Breast epithelium (tissue), 4 donors: ENCODE measurements at regions not wholly inside any gene's neighbourhood (a gene's known extent, or its start where the extent isn't known, plus 50 kb on each side); places are given as distances from the start of the nearest gene placed in this dataset.

ENCODE experiments used
- DNase-seq, 2 donors: peaks; one replicate each; pipeline ENCODE4 v3.0.0-alpha.2; 2019; ENCODE audit warnings: low spot score in 2 of 2
- H3K27ac ChIP-seq, 2 donors: fragments of 200-600 bp; sonication (generic) in 1 of 2; one replicate each; pipeline ENCODE4 v1.5.1; 2016 to 2019; ENCODE audit warnings: mild to moderate bottlenecking in 1 of 2
- H3K27me3 ChIP-seq, 2 donors: fragments of 200-600 bp; sonication (generic) in 1 of 2; one replicate each; pipeline versions ENCODE4 v1.5.1 to v1.6.0; 2017 to 2019; ENCODE audit warnings: control low read depth in 1 of 2, mild to moderate bottlenecking in 1 of 2
- H3K36me3 ChIP-seq: fragments of 200-600 bp; one replicate; pipeline ENCODE4 v1.5.1; 2019
- H3K4me1 ChIP-seq, 2 donors: fragments of 200-600 bp; sonication (generic); one replicate each; pipeline ENCODE4 v1.5.1; 2016 to 2019; ENCODE audit warnings: control low read depth in 1 of 2
- H3K4me3 ChIP-seq, 3 donors: fragments of 200-600 bp; sonication (generic); 1 replicate in 2 of 3; 2 replicates in 1 of 3; pipeline ENCODE4 v1.5.1; 2016 to 2019; ENCODE audit warnings: mild to moderate bottlenecking in 3 of 3, moderate library complexity in 2 of 3
- H3K9me3 ChIP-seq, 2 donors: fragments of 200-600 bp; sonication (generic) in 1 of 2; one replicate each; pipeline ENCODE4 v1.5.1; 2016 to 2019; ENCODE audit warnings: control low read depth in 1 of 2
- POLR2A ChIP-seq: fragments of 450-650 bp; IDR thresholded peaks from one replicate; pipeline ENCODE4 v1.6.1; 2016; ENCODE audit warnings: antibody characterized with exemption, mild to moderate bottlenecking, moderate library complexity
- POLR2AphosphoS5 ChIP-seq, 3 donors: sonication (generic); formaldehyde crosslinking; IDR thresholded peaks; one replicate each; pipeline ENCODE4 v1.6.1; 2017; ENCODE audit warnings: antibody characterized with exemption in 3 of 3
- intact Hi-C: fragments of 100-400 bp; cut with DNase I; formaldehyde crosslinking; loops from one replicate; pipeline ENCODE4 v1.15.1; 2023; ENCODE audit warnings: low total_unique reads
- TF ChIP-seq, protein P1 (sequence below), 3 donors: fragments of 450-650 bp; IDR thresholded peaks; one replicate each; pipeline ENCODE4 v1.5.1; 2016 to 2017; ENCODE audit warnings: antibody characterized with exemption in 3 of 3, mild to moderate bottlenecking in 3 of 3, moderate library complexity in 3 of 3

DNA sequence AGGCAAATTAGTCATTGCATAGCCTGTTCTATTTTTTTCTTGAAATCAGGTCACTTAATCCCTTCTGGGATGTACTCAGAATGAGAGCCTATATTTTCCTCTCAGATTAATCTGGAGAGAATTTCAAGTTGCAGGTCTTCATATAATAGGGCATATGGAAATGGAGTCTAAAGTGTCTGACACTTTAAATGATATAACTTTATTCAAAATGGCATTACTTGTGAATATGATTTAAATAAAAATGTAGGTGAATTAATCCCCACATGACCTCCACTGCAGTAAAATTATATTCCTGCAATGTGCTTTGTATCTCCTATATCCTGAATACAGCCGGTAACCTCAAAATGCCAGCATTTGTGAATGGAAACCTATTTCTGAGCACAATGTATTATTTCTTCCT lies 172.5 kb upstream of the BTBD3 start:
- no peak overlapping the region for H3K27ac ChIP-seq
- H3K4me3 ChIP-seq = no peak overlapping the region
- no peaks in the 10 kb centered on the region for H3K9me3 ChIP-seq
- intact Hi-C loops = no loop called here
- no peaks in the 10 kb centered on the region for H3K4me1 ChIP-seq
- no peaks in the 10 kb centered on the region for H3K27me3 ChIP-seq
- TF ChIP-seq, protein P1, sequence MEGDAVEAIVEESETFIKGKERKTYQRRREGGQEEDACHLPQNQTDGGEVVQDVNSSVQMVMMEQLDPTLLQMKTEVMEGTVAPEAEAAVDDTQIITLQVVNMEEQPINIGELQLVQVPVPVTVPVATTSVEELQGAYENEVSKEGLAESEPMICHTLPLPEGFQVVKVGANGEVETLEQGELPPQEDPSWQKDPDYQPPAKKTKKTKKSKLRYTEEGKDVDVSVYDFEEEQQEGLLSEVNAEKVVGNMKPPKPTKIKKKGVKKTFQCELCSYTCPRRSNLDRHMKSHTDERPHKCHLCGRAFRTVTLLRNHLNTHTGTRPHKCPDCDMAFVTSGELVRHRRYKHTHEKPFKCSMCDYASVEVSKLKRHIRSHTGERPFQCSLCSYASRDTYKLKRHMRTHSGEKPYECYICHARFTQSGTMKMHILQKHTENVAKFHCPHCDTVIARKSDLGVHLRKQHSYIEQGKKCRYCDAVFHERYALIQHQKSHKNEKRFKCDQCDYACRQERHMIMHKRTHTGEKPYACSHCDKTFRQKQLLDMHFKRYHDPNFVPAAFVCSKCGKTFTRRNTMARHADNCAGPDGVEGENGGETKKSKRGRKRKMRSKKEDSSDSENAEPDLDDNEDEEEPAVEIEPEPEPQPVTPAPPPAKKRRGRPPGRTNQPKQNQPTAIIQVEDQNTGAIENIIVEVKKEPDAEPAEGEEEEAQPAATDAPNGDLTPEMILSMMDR (IDR thresholded peaks at IDR 0.05) = no peak
- H3K36me3 ChIP-seq = no peaks in the 10 kb centered on the region
- DNase-seq = no peak

DNA sequence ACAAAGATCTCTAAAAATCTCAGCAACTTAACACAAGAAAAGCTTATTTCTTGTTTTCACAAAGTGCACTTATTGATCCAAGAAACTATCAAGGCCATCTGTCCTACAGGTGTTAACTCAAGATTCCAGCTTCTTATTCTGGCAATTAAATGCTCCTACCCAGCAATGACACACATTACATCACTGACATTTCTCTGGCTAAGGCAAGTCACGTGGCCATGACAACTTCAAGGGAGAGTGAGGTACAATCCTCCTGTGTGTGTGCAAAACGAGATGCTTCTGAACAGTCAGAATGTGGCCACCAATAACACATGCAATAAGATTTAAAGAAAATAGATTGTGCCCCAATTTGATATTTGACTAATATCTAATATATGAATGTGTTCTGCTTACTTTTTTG lies 169.3 kb upstream of the BTBD3 start:
- no peaks in the 10 kb centered on the region for H3K4me1 ChIP-seq
- no peaks in the 10 kb centered on the region for H3K36me3 ChIP-seq
- no peak overlapping the region for H3K4me3 ChIP-seq
- TF ChIP-seq POLR2A (no peak), POLR2AphosphoS5 (IDR thresholded peaks at IDR 0.05) (no peak)
- TF ChIP-seq, protein P1 (IDR thresholded peaks at IDR 0.05) = no peak
- no peaks in the 10 kb centered on the region for H3K27me3 ChIP-seq
- no peak overlapping the region for H3K27ac ChIP-seq
- H3K9me3 ChIP-seq = no peaks in the 10 kb centered on the region
- intact Hi-C loops = no loop called here
- DNase-seq = no peak

DNA sequence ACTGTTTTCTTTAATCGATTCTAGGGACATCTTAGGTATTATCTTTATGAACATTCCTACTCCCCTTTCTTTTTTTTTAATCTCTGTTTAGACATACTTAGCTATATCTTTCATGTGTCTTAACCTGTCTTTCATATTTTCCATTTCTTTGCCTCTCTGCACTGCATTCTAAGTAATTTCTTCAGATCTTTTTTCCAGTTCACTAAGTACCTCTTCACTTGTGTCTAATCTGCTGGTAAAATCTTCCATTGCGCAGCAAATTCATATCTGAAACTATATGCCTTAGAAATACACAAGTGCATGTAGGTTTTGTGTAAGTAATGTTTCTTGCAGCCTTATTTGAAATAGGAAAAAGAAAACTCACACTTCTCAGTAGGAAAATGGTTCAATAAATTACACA lies 165.4 kb upstream of the BTBD3 start:
- Histone ChIP-seq H3K4me1 (no peaks in the 10 kb centered on the region), H3K9me3 (no peaks in the 10 kb centered on the region), H3K27me3 (no peaks in the 10 kb centered on the region), H3K36me3 (no peaks in the 10 kb centered on the region), H3K4me3 (no peak overlapping the region), H3K27ac (no peak overlapping the region)
- no peak for TF ChIP-seq POLR2AphosphoS5 (IDR thresholded peaks at IDR 0.05)
- TF ChIP-seq, protein P1 (IDR thresholded peaks at IDR 0.05) = no peak
- no peak for TF ChIP-seq POLR2A
- DNase-seq = no peak
- intact Hi-C loops = no loop called here

DNA sequence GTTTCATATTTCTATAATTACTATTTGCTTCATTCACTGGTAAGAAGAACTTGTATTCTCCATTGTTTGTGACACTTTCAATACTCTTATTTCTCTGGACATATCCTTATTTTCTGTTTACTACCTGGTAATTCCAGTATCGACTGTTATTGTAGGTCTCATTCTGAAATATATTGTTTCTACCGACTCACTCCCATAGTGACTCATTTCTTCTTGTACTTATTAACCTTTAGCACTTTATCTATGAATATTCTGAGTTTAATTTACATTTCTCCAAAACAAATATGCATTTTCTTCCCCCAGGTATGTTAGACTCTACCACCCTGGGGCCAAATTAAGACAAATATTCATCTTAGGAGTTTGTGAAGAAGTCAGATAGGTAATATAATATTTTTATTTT lies 164.5 kb upstream of the BTBD3 start:
- intact Hi-C loops = no loop called here
- H3K27me3 ChIP-seq = no peaks in the 10 kb centered on the region
- H3K27ac ChIP-seq = no peak overlapping the region
- TF ChIP-seq, protein P1 (IDR thresholded peaks at IDR 0.05) = no peak
- TF ChIP-seq POLR2A = no peak
- no peak for TF ChIP-seq POLR2AphosphoS5 (IDR thresholded peaks at IDR 0.05)
- no peak for DNase-seq
- no peaks in the 10 kb centered on the region for H3K36me3 ChIP-seq
- no peaks in the 10 kb centered on the region for H3K4me1 ChIP-seq
- H3K9me3 ChIP-seq = no peaks in the 10 kb centered on the region
- H3K4me3 ChIP-seq = no peak overlapping the region

DNA sequence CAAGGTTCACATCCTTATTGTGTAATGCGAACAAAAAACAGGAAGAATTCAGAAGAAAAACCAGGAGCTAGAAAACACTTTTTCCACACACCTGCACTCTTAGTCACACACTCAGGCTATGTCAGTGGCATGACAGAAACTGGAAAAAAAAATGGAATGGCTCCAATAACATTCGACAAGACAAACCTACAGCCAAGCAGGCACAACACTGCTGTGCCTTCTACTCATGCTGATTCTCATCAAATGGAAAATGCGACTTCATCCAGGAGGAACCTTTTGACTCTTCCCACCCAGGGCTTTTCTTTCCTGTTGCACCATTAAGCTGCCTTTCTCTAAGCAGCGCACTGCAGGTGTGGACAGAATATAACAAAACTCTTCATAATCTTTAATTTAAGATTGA lies 163.2 kb upstream of the BTBD3 start:
- Histone ChIP-seq H3K27me3 (no peaks in the 10 kb centered on the region), H3K27ac (no peak overlapping the region), H3K4me3 (no peak overlapping the region), H3K36me3 (no peaks in the 10 kb centered on the region), H3K9me3 (no peaks in the 10 kb centered on the region), H3K4me1 (no peaks in the 10 kb centered on the region)
- TF ChIP-seq POLR2A (no peak), POLR2AphosphoS5 (IDR thresholded peaks at IDR 0.05) (no peak)
- TF ChIP-seq, protein P1 (IDR thresholded peaks at IDR 0.05) = no peak
- no peak for DNase-seq
- intact Hi-C loops = no loop called here
